ENCODE measurements at regions not wholly inside any gene's neighbourhood (a gene's known extent, or its start where the extent isn't known, plus 50 kb on each side); places are given as distances from the start of the nearest gene placed in this dataset.

DNA sequence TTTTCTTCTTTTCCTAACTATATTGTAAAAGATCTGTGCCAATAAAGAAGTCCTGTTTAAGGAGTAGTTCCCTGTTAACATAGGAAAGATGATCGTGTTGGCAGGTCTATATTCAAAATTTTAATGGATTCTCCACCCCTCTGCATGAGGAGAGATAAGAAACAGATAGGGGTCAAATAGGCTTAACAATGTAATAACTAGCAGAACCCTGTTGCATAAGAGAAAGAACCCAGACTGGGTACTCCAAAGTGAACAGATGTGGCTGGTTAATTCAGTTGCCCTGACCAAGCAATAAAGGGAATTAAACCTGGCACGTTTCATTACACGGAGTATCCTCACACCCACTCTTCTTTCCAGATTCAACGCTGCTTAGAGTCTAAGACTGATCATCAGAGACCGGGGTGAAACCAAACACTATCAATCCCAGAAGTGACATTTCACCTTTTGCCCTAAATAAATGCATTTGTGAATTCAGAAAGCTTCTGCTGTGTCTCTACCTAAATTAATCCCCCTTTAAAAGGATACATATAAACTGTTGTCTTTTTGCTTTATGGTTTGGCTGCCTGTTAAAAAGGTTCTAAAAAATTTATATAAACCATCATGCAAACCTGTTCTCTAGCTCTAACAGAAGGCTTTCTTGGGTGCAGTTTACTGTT, 1276.9 kb upstream of the WWC1 start:
- Histone ChIP-seq H3K36me3 (ENCODE audit: control insufficient read depth in 2 of 2, insufficient read depth in 2 of 2, low read length in 1 of 2) (no peaks in the 10 kb centered on the region), H3K27me3 (replicated peaks in 1 of 2; ENCODE audit: control insufficient read depth in 2 of 2, insufficient read depth in 2 of 2, low read length in 1 of 2) (no peaks in the 10 kb centered on the region), H4K20me1 (ENCODE audit: control insufficient read depth, insufficient read depth) (no peaks in the 10 kb centered on the region), H3K4me1 (ENCODE audit: control insufficient read depth, insufficient read depth, low read length) (no peaks in the 10 kb centered on the region), H3K27ac (ENCODE audit: control insufficient read depth, insufficient read depth) (no peak overlapping the region), H2AFZ (ENCODE audit: control insufficient read depth, low read depth, low read length) (no peak overlapping the region), H3K4me2 (ENCODE audit: control insufficient read depth, insufficient read depth) (no peak overlapping the region), H3K9me3 (replicated peaks; ENCODE audit: control insufficient read depth, insufficient read depth, low read length) (no peaks in the 10 kb centered on the region), H3K79me2 (ENCODE audit: control insufficient read depth, insufficient read depth, low read length) (no peaks in the 10 kb centered on the region), H3K9ac (ENCODE audit: control insufficient read depth, insufficient read depth, low read length) (no peak overlapping the region), H3K4me3 (no peak overlapping the region)
- intact Hi-C loops (cut with micrococcal nuclease; ENCODE audit: unreplicated experiment) = no loop called here
- ChIA-PET RAD21 (ENCODE audit: unreplicated experiment) (no interaction called here), SMC1A (ENCODE audit: uncharacterized antibody, unreplicated experiment) (no interaction called here), POLR2A (no interaction called here), CTCF (no interaction called here)
- ATAC-seq = no peak
- TF ChIP-seq, protein P1, sequence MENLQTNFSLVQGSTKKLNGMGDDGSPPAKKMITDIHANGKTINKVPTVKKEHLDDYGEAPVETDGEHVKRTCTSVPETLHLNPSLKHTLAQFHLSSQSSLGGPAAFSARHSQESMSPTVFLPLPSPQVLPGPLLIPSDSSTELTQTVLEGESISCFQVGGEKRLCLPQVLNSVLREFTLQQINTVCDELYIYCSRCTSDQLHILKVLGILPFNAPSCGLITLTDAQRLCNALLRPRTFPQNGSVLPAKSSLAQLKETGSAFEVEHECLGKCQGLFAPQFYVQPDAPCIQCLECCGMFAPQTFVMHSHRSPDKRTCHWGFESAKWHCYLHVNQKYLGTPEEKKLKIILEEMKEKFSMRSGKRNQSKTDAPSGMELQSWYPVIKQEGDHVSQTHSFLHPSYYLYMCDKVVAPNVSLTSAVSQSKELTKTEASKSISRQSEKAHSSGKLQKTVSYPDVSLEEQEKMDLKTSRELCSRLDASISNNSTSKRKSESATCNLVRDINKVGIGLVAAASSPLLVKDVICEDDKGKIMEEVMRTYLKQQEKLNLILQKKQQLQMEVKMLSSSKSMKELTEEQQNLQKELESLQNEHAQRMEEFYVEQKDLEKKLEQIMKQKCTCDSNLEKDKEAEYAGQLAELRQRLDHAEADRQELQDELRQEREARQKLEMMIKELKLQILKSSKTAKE (IDR thresholded peaks at IDR 0.05; ENCODE audit: low read depth, poor library complexity, severe bottlenecking) = no peak
- TF ChIP-seq BCLAF1 (IDR thresholded peaks at IDR 0.05) = no peak
- TF ChIP-seq WRNIP1 (IDR thresholded peaks at IDR 0.05; ENCODE audit: borderline replicate concordance, low read depth, low read length) = no peak
- TF ChIP-seq NR2C2 (IDR thresholded peaks at IDR 0.05; ENCODE audit: borderline replicate concordance, control insufficient read depth, insufficient read length, low read depth) = no peak
- TF ChIP-seq BCL3 (IDR thresholded peaks at IDR 0.05; ENCODE audit: borderline replicate concordance, insufficient read depth, low read depth, low read length, poor library complexity, severe bottlenecking) = no peak
- no peak for TF ChIP-seq TCF3 (IDR thresholded peaks at IDR 0.05; ENCODE audit: borderline replicate concordance, insufficient read depth, low read depth, low read length)
- no peak for TF ChIP-seq HDAC2 (IDR thresholded peaks at IDR 0.05)
- no peak for TF ChIP-seq ATF3 (IDR thresholded peaks at IDR 0.05; ENCODE audit: borderline replicate concordance, extremely low read depth, low read depth, low read length)
- TF ChIP-seq SMAD5 (IDR thresholded peaks at IDR 0.05; ENCODE audit: low read depth) = no peak
- no peak for TF ChIP-seq FOXM1 (IDR thresholded peaks at IDR 0.05; ENCODE audit: low read depth, low read length)
- TF ChIP-seq CREB1 (IDR thresholded peaks at IDR 0.05; ENCODE audit: low read depth) = no peak
- TF ChIP-seq CHD4 (IDR thresholded peaks at IDR 0.05) = no peak
- 4% methylated on average over 5 of the region's 5 CpGs for WGBS (ENCODE audit: insufficient coverage, insufficient replicate concordance, low lambda C conversion rate, missing lambda C conversion rate)
- FAIRE-seq = no peak
- no TSS peak for BruUV-seq (replicated peaks)
- in situ Hi-C loops (cut with MboI) = no loop called here
- no peak for DNase-seq (ENCODE audit: low read depth, low spot score)

All from GM12878 (cell line).